ENCODE measurements at regions not wholly inside any gene's neighbourhood (a gene's known extent, or its start where the extent isn't known, plus 50 kb on each side); places are given as distances from the start of the nearest gene placed in this dataset.
"Not testable (repeated sequence)": the region's sequence is repeated elsewhere in the genome, so short reads cannot be mapped to it uniquely, and the experiment has no call there.

DNA sequence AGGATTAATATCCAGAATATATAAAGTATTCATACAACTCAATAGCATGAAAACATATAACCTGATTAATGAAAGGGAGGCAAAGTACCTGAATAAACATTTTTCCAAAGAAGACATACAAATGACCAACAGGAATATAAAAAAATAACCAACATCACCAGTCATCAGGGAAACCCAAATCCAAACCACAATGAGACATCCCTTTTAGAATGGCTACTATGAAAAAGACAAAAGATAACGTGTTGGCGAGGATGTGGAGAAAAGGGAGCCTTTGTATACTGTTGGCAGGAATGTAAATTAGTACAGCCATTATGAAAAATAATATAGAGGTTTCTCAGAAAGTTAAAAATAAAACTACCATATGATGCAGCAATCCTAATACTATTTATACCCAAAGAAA, 2999.5 kb upstream of the TEKT4 start:
- H3K9ac ChIP-seq (ENCODE audit: low read depth in 1 of 2, low read length in 2 of 2); H3K9me3 ChIP-seq (ENCODE audit: control insufficient read depth in 1 of 2, low read length in 2 of 2); H3K4me1 ChIP-seq (ENCODE audit: control insufficient read depth in 1 of 2, insufficient read depth in 2 of 2, low read length in 2 of 2); H3K36me3 ChIP-seq (ENCODE audit: control insufficient read depth in 1 of 2, insufficient read depth in 2 of 2, low read length in 2 of 2); H3K4me3 ChIP-seq (ENCODE audit: low read depth in 1 of 2, low read length in 2 of 2); H3K27ac ChIP-seq (ENCODE audit: low read depth, low read length); H3K27me3 ChIP-seq (ENCODE audit: control insufficient read depth in 1 of 2, insufficient read depth in 2 of 2, low read length in 2 of 2): not testable (repeated sequence)

- H3K9me3 ChIP-seq (ENCODE audit: control insufficient read depth in 1 of 2, low read length in 2 of 2); H3K4me1 ChIP-seq (ENCODE audit: control insufficient read depth in 1 of 2, insufficient read depth in 2 of 2, low read length in 2 of 2); H3K27ac ChIP-seq (ENCODE audit: low read depth, low read length); H3K27me3 ChIP-seq (ENCODE audit: control insufficient read depth in 1 of 2, insufficient read depth in 2 of 2, low read length in 2 of 2); H3K4me3 ChIP-seq (ENCODE audit: low read depth in 1 of 2, low read length in 2 of 2); H3K36me3 ChIP-seq (ENCODE audit: control insufficient read depth in 1 of 2, insufficient read depth in 2 of 2, low read length in 2 of 2); H3K9ac ChIP-seq (ENCODE audit: low read depth in 1 of 2, low read length in 2 of 2): not testable (repeated sequence)
Observed at GRCh38 chr2:91873416-91873815, 2997.8 kb upstream of the TEKT4 start.

DNA sequence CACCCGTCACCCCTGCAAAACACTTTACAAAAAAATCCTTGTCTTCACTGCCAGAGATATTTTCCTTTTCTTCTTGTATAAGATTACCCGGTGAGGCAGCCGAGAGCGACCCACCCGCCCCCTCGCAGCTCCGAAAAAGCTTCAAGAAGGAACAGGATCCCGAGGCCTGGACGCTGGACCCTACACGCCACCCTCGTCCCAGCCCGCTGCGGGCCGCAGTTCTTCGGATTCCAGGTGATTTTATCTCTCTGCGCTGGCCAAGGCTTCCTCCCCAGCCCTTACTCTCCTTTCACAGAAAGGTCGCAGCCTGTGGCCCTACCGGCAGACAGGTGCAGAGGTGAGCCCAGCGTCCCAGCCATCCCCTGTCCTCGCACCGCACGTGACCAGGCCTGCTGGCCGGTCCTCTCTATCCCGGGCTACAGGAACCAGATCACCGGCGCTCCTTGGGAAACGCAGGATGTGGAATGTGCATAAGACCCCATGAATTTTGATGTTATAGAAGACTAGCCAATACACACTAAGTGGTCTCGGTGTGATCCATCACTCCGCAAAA, 2993.5 kb upstream of the TEKT4 start:
- not testable (repeated sequence) for H3K9me3 ChIP-seq (ENCODE audit: control insufficient read depth in 1 of 2, low read length in 2 of 2); H3K4me1 ChIP-seq (ENCODE audit: control insufficient read depth in 1 of 2, insufficient read depth in 2 of 2, low read length in 2 of 2); H3K27me3 ChIP-seq (ENCODE audit: control insufficient read depth in 1 of 2, insufficient read depth in 2 of 2, low read length in 2 of 2); H3K36me3 ChIP-seq (ENCODE audit: control insufficient read depth in 1 of 2, insufficient read depth in 2 of 2, low read length in 2 of 2); H3K9ac ChIP-seq (ENCODE audit: low read depth in 1 of 2, low read length in 2 of 2); H3K27ac ChIP-seq (ENCODE audit: low read depth, low read length); H3K4me3 ChIP-seq (ENCODE audit: low read depth in 1 of 2, low read length in 2 of 2)

GRCh38 chr2:91895091-91895490, 2976.1 kb upstream of the TEKT4 start:
- H3K4me1 ChIP-seq (ENCODE audit: control insufficient read depth in 1 of 2, insufficient read depth in 2 of 2, low read length in 2 of 2); H3K4me3 ChIP-seq (ENCODE audit: low read depth in 1 of 2, low read length in 2 of 2): not testable (repeated sequence)

GRCh38 chr2:91917602-91918001, 2953.6 kb upstream of the TEKT4 start:
- H3K4me1 ChIP-seq (ENCODE audit: control insufficient read depth in 1 of 2, insufficient read depth in 2 of 2, low read length in 2 of 2); H3K9me3 ChIP-seq (ENCODE audit: control insufficient read depth in 1 of 2, low read length in 2 of 2); H3K27ac ChIP-seq (ENCODE audit: low read depth, low read length); H3K4me3 ChIP-seq (ENCODE audit: low read depth in 1 of 2, low read length in 2 of 2); H3K27me3 ChIP-seq (ENCODE audit: control insufficient read depth in 1 of 2, insufficient read depth in 2 of 2, low read length in 2 of 2); H3K36me3 ChIP-seq (ENCODE audit: control insufficient read depth in 1 of 2, insufficient read depth in 2 of 2, low read length in 2 of 2); H3K9ac ChIP-seq (ENCODE audit: low read depth in 1 of 2, low read length in 2 of 2): not testable (repeated sequence)

More at GRCh38 chr2:91895091-91895490, 2976.1 kb upstream of the TEKT4 start:
- not testable (repeated sequence) for H3K27me3 ChIP-seq (ENCODE audit: control insufficient read depth in 1 of 2, insufficient read depth in 2 of 2, low read length in 2 of 2); H3K27ac ChIP-seq (ENCODE audit: low read depth, low read length); H3K9ac ChIP-seq (ENCODE audit: low read depth in 1 of 2, low read length in 2 of 2); H3K36me3 ChIP-seq (ENCODE audit: control insufficient read depth in 1 of 2, insufficient read depth in 2 of 2, low read length in 2 of 2); H3K9me3 ChIP-seq (ENCODE audit: control insufficient read depth in 1 of 2, low read length in 2 of 2)

Measured in duodenal mucosa (tissue), 2 donors.